DND-41 (cell line): ENCODE measurements at regions not wholly inside any gene's neighbourhood (a gene's known extent, or its start where the extent isn't known, plus 50 kb on each side); places are given as distances from the start of the nearest gene placed in this dataset.

Source experiments
- ATAC-seq: fragments of 200-7000 bp; cut with Tn5 transposase; 3 replicates; pipeline ENCODE4 v1.9.1; 2021; ENCODE audit warnings: low read depth; ENCODE audit not compliant: insufficient read depth
- DNase-seq: peaks from one replicate; pipeline ENCODE4 v3.0.0-alpha.2; 2020
- H2AFZ ChIP-seq: 2 replicates; pipeline ENCODE4 v1.6.0; 2012; ENCODE audit warnings: low read depth, low read length
- H3K27ac ChIP-seq: 2 replicates; pipeline ENCODE4 v1.5.1; 2012; ENCODE audit warnings: low read length, inconsistent platforms
- H3K27me3 ChIP-seq: fragments of 200-600 bp; sonication (generic); 2 replicates; pipeline ENCODE4 v1.6.0; 2012; ENCODE audit warnings: low read length, mild to moderate bottlenecking, inconsistent platforms; ENCODE audit not compliant: insufficient read depth, poor library complexity
- H3K36me3 ChIP-seq: 2 replicates; pipeline ENCODE4 v1.5.1; 2012; ENCODE audit warnings: low read length, inconsistent platforms; ENCODE audit not compliant: insufficient read depth
- H3K4me1 ChIP-seq: 2 replicates; pipeline ENCODE4 v1.5.1; 2012; ENCODE audit warnings: mild to moderate bottlenecking, low read length; ENCODE audit not compliant: insufficient read depth
- H3K4me2 ChIP-seq: 2 replicates; pipeline ENCODE4 v1.6.0; 2012; ENCODE audit warnings: mild to moderate bottlenecking, moderate library complexity, low read length, inconsistent platforms; ENCODE audit not compliant: insufficient read depth
- H3K4me3 ChIP-seq, 2 experiments: fragments of 200-600 bp in 1 of 2; shearing (Covaris generic) in 1 of 2; 2 replicates each; pipeline ENCODE4 v1.5.1; 2012 to 2016; ENCODE audit warnings: inconsistent platforms in 2 of 2, low read length in 2 of 2, mild to moderate bottlenecking in 2 of 2, low read depth in 1 of 2, moderate library complexity in 1 of 2
- H3K79me2 ChIP-seq: 2 replicates; pipeline ENCODE4 v1.6.0; 2012; ENCODE audit warnings: low read length, inconsistent platforms; ENCODE audit not compliant: insufficient read depth
- H3K9ac ChIP-seq: 2 replicates; pipeline ENCODE4 v1.6.0; 2012; ENCODE audit warnings: low read depth, mild to moderate bottlenecking, inconsistent platforms, low read length, moderate library complexity
- H3K9me3 ChIP-seq: 2 replicates; pipeline ENCODE4 v1.5.1; 2012; ENCODE audit warnings: low read length, moderate library complexity, mild to moderate bottlenecking, inconsistent platforms; ENCODE audit not compliant: insufficient read depth, severe bottlenecking
- H4K20me1 ChIP-seq: 2 replicates; pipeline ENCODE4 v1.6.0; 2012; ENCODE audit warnings: low read length; ENCODE audit not compliant: insufficient read depth
- EZH2 ChIP-seq: IDR thresholded peaks from 3 replicates; pipeline ENCODE4 v1.6.1; 2012; ENCODE audit warnings: borderline replicate concordance, low read depth, mild to moderate bottlenecking, moderate library complexity, low read length, inconsistent platforms; ENCODE audit not compliant: severe bottlenecking
- TF ChIP-seq, protein P1 (sequence below): IDR thresholded peaks from 2 replicates; pipeline ENCODE4 v1.5.1; 2012; ENCODE audit warnings: borderline replicate concordance, low read length, moderate library complexity, mild to moderate bottlenecking; ENCODE audit not compliant: poor library complexity, severe bottlenecking; ENCODE audit errors: extremely low read depth

DNA sequence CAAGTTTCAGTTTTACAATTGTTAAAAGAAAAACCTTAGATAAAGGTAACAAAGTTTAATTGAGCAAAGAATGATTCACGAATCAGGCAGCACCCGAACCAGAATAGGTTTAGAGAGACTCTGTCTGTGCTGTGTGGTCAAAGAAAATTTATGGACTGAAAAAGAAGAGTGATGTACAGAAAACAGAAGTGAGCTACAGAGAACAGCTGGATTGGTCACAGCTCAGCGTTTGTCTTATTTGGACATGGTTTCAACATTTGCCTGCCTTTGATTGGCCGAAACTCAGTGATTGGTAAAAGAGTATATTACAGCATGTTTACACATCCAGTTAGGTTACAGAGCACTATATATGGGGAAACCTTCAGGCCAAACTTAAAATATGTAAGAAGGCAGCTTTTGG, 703.2 kb upstream of the STXBP6 start:
- Histone ChIP-seq H3K27me3 (no peaks in the 10 kb centered on the region), H3K36me3 (no peaks in the 10 kb centered on the region), H3K4me1 (no peaks in the 10 kb centered on the region), H2AFZ (no peak overlapping the region), H3K79me2 (no peaks in the 10 kb centered on the region), H3K4me3 (no peak overlapping the region), H3K9me3 (no peaks in the 10 kb centered on the region), H3K4me2 (no peak overlapping the region), H3K9ac (no peak overlapping the region), H4K20me1 (no peaks in the 10 kb centered on the region), H3K27ac (no peak overlapping the region)
- ATAC-seq (no peak), DNase-seq (no peak)
- no peak for TF ChIP-seq EZH2
- TF ChIP-seq, protein P1, sequence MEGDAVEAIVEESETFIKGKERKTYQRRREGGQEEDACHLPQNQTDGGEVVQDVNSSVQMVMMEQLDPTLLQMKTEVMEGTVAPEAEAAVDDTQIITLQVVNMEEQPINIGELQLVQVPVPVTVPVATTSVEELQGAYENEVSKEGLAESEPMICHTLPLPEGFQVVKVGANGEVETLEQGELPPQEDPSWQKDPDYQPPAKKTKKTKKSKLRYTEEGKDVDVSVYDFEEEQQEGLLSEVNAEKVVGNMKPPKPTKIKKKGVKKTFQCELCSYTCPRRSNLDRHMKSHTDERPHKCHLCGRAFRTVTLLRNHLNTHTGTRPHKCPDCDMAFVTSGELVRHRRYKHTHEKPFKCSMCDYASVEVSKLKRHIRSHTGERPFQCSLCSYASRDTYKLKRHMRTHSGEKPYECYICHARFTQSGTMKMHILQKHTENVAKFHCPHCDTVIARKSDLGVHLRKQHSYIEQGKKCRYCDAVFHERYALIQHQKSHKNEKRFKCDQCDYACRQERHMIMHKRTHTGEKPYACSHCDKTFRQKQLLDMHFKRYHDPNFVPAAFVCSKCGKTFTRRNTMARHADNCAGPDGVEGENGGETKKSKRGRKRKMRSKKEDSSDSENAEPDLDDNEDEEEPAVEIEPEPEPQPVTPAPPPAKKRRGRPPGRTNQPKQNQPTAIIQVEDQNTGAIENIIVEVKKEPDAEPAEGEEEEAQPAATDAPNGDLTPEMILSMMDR: no peak

DNA sequence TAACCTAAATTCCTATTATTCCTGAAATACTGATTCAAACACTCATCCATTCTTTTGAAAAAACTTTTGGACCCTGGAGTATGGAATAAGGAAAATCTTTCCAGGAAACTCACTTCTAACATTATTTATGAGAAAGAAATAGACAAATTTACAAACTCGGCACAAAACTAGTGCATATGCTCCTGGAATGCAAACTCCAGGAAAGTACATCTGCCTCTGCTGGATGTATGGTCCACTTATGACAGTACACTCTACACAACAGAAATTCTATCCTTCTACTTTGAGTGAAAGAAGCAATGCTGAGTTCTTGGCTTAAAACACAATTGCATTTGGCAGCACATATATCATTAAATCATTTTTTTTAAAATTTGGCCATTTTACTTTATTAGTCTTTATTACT, 700.5 kb upstream of the STXBP6 start:
- H3K9me3 ChIP-seq: no peaks in the 10 kb centered on the region
- H3K27me3 ChIP-seq: no peaks in the 10 kb centered on the region
- TF ChIP-seq, protein P1: no peak
- no peak for TF ChIP-seq EZH2
- no peak overlapping the region for H3K9ac ChIP-seq
- H3K27ac ChIP-seq: no peak overlapping the region
- no peak for ATAC-seq
- no peak overlapping the region for H3K4me3 ChIP-seq
- DNase-seq: no peak
- no peak overlapping the region for H2AFZ ChIP-seq
- H3K79me2 ChIP-seq: no peaks in the 10 kb centered on the region
- no peaks in the 10 kb centered on the region for H3K36me3 ChIP-seq
- no peak overlapping the region for H3K4me2 ChIP-seq
- no peaks in the 10 kb centered on the region for H3K4me1 ChIP-seq
- no peaks in the 10 kb centered on the region for H4K20me1 ChIP-seq
